ENCODE measurements at regions not wholly inside any gene's neighbourhood (a gene's known extent, or its start where the extent isn't known, plus 50 kb on each side); places are given as distances from the start of the nearest gene placed in this dataset.

DNA sequence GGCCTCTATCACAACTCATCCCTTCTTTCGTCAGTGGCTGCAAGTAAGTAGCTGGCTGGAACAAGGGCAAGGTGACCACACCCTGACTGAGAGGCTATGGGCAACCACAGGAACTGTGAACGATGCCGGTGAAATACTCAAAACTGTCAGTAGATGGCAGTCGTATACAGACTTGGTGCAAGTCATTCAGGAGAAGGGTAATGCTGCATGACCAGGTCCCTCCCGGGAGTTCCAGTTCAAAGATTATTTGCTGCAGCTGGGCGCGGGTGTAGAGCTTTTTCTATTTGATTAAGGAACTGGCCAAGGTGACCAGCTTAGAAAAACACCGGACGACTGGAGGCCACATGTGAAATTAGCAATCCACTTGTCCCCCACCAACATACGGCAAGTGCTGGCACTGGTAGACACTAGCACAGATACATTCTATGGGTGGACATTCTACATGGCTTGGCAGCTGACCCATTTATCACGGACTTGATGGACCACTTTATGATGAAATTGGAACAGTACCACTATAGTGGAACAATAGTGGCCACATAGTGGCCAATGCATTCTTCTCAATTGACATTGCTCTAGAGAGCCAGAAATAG is 726.6 kb downstream of the TRAM1L1 start:
- TF ChIP-seq, protein P1, sequence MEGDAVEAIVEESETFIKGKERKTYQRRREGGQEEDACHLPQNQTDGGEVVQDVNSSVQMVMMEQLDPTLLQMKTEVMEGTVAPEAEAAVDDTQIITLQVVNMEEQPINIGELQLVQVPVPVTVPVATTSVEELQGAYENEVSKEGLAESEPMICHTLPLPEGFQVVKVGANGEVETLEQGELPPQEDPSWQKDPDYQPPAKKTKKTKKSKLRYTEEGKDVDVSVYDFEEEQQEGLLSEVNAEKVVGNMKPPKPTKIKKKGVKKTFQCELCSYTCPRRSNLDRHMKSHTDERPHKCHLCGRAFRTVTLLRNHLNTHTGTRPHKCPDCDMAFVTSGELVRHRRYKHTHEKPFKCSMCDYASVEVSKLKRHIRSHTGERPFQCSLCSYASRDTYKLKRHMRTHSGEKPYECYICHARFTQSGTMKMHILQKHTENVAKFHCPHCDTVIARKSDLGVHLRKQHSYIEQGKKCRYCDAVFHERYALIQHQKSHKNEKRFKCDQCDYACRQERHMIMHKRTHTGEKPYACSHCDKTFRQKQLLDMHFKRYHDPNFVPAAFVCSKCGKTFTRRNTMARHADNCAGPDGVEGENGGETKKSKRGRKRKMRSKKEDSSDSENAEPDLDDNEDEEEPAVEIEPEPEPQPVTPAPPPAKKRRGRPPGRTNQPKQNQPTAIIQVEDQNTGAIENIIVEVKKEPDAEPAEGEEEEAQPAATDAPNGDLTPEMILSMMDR (IDR thresholded peaks at IDR 0.05) = no peak
- no peak for TF ChIP-seq POLR2A (IDR thresholded peaks at IDR 0.05)

Measured in lower leg skin (tissue), 3 donors.